Mesenchymal stem cell (in vitro differentiated cells and primary cell): ENCODE measurements at regions not wholly inside any gene's neighbourhood (a gene's known extent, or its start where the extent isn't known, plus 50 kb on each side); places are given as distances from the start of the nearest gene placed in this dataset.
A peak's percentile ranks its signal among the peaks of the same experiment; 100 is the strongest.

Experiments
- DNase-seq: peaks from one replicate; pipeline ENCODE4 v3.0.0-alpha.2; 2013
- H2AFZ ChIP-seq: one replicate; pipeline ENCODE4 v1.6.1; 2013; ENCODE audit warnings: low read depth, mild to moderate bottlenecking, control low read depth, inconsistent platforms, low read length, moderate library complexity
- H2AK5ac ChIP-seq: 2 replicates; pipeline ENCODE4 v1.6.1; 2013; ENCODE audit warnings: low read length, moderate library complexity, mild to moderate bottlenecking, inconsistent platforms; ENCODE audit not compliant: severe bottlenecking
- H2BK120ac ChIP-seq: one replicate; pipeline ENCODE4 v1.6.1; 2013; ENCODE audit warnings: low read depth, mild to moderate bottlenecking, inconsistent platforms, low read length, moderate library complexity
- H2BK12ac ChIP-seq, 2 experiments: one replicate each; pipeline ENCODE4 v1.6.1; 2013; ENCODE audit warnings: inconsistent platforms in 2 of 2, low read length in 2 of 2, mild to moderate bottlenecking in 2 of 2, moderate library complexity in 2 of 2, control low read depth in 1 of 2
- H2BK15ac ChIP-seq: one replicate; pipeline ENCODE4 v1.6.1; 2013; ENCODE audit warnings: mild to moderate bottlenecking, low read depth, inconsistent platforms; ENCODE audit not compliant: poor library complexity, severe bottlenecking
- H2BK5ac ChIP-seq: 2 replicates; pipeline ENCODE4 v1.6.1; 2013; ENCODE audit warnings: low read depth, mild to moderate bottlenecking, low read length, control low read depth, inconsistent platforms; ENCODE audit not compliant: poor library complexity, severe bottlenecking
- H3K14ac ChIP-seq, 2 experiments: one replicate each; pipeline ENCODE4 v1.6.1; 2013; ENCODE audit warnings: inconsistent platforms in 2 of 2, low read length in 2 of 2, control low read depth in 1 of 2, mild to moderate bottlenecking in 1 of 2, moderate library complexity in 1 of 2
- H3K18ac ChIP-seq, 2 experiments: one replicate each; pipeline ENCODE4 v1.6.1; 2013; ENCODE audit warnings: inconsistent platforms in 2 of 2, low read length in 2 of 2, control low read depth in 1 of 2, low read depth in 1 of 2, mild to moderate bottlenecking in 1 of 2
- H3K23ac ChIP-seq, 2 experiments: one replicate each; pipeline ENCODE4 v1.6.1; 2013; ENCODE audit warnings: inconsistent platforms in 2 of 2, low read length in 2 of 2, mild to moderate bottlenecking in 2 of 2, moderate library complexity in 2 of 2, control low read depth in 1 of 2
- H3K27ac ChIP-seq: 2 replicates; pipeline ENCODE4 v1.5.1; 2013; ENCODE audit warnings: mild to moderate bottlenecking, moderate library complexity, low read length, control low read depth, inconsistent platforms; ENCODE audit not compliant: poor library complexity, severe bottlenecking
- H3K27me3 ChIP-seq, 2 experiments: 2 replicates each; pipeline versions ENCODE4 v1.6.1 to v1.7.0; 2013; ENCODE audit warnings: low read length in 2 of 2, mild to moderate bottlenecking in 2 of 2, moderate library complexity in 2 of 2, control low read depth in 1 of 2, inconsistent platforms in 1 of 2; ENCODE audit not compliant: control insufficient read depth in 1 of 2, insufficient read depth in 1 of 2
- H3K36me3 ChIP-seq, 2 experiments: 2 replicates each; pipeline versions ENCODE4 v1.6.1 to v1.7.0; 2013; ENCODE audit warnings: low read length in 2 of 2, control low read depth in 1 of 2, inconsistent platforms in 1 of 2, low read depth in 1 of 2, mild to moderate bottlenecking in 1 of 2; ENCODE audit not compliant: insufficient read depth in 2 of 2, control insufficient read depth in 1 of 2
- H3K4ac ChIP-seq, 2 experiments: one replicate each; pipeline ENCODE4 v1.6.1; 2013; ENCODE audit warnings: inconsistent platforms in 2 of 2, low read length in 2 of 2, mild to moderate bottlenecking in 2 of 2, moderate library complexity in 2 of 2, control low read depth in 1 of 2, low read depth in 1 of 2
- H3K4me1 ChIP-seq: 2 replicates; pipeline ENCODE4 v1.6.1; 2013; ENCODE audit warnings: low read depth, low read length, control low read depth; ENCODE audit not compliant: control insufficient read depth, insufficient read depth
- H3K4me2 ChIP-seq: 2 replicates; pipeline ENCODE4 v1.6.1; 2013; ENCODE audit warnings: low read length, mild to moderate bottlenecking, inconsistent platforms; ENCODE audit not compliant: poor library complexity, severe bottlenecking
- H3K4me3 ChIP-seq, 2 experiments: 2 replicates each; pipeline versions ENCODE4 v1.5.1 to v1.7.0; 2013; ENCODE audit warnings: low read length in 2 of 2, mild to moderate bottlenecking in 2 of 2, control low read depth in 1 of 2, low read depth in 1 of 2; ENCODE audit not compliant: insufficient read depth in 1 of 2
- H3K79me1 ChIP-seq: replicated peaks from 2 replicates; pipeline ENCODE4 v1.6.1; 2013; ENCODE audit warnings: mild to moderate bottlenecking, control low read depth, low read length, inconsistent platforms; ENCODE audit not compliant: poor library complexity, severe bottlenecking
- H3K9ac ChIP-seq: 2 replicates; pipeline ENCODE4 v1.7.0; 2013; ENCODE audit warnings: mild to moderate bottlenecking, low read length, moderate library complexity
- H3K9me3 ChIP-seq: 2 replicates; pipeline ENCODE4 v1.7.0; 2013; ENCODE audit warnings: mild to moderate bottlenecking, low read length; ENCODE audit not compliant: control insufficient read depth
- H4K8ac ChIP-seq: one replicate; pipeline ENCODE4 v1.6.1; 2013; ENCODE audit warnings: inconsistent platforms, mild to moderate bottlenecking, low read length, moderate library complexity
- H4K91ac ChIP-seq: one replicate; pipeline ENCODE4 v1.6.1; 2013; ENCODE audit warnings: mild to moderate bottlenecking, low read length, inconsistent platforms
- WGBS: methylation state at CpG from one replicate; pipeline ENCODE4 v1.1.7; 2013; ENCODE audit warnings: mixed read lengths; 5-methylcytosine and 5-hydroxymethylcytosine counted together

- 78% methylated on average over 3 of the region's 3 CpGs for WGBS
- H3K4ac ChIP-seq: no peak overlapping the region
Measured at GRCh38 chr4:38452542-38452941, 211.5 kb upstream of the KLF3 start.

DNA sequence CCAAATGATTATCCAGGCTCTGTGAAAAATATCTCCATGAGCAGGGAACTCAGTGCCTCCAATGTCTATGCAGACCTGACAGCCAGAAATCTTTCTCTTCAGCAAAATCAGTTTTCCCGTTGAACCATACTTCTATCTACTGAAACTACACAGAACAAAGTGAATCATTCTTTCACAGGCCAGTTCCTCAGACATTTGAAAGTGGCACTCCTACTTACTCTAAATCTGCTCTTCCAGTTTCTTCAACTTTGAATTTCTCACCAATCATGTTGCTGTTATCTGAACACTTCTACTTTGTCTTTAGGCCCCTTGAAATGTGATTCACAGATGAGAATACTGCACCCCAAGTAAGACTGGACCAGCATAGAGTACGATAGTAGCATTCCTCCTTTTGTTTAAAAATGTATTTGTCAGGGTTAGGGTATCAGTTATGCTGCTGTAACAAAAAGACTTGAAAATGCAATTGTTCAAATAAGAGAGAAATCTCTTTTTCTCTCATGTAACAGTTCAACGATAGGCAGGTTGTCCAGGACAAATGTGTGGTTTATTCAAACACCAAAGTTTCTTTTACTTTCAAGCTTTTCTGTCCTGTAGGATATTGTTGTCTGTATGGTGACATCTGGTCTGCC is 210.6 kb upstream of the KLF3 start:
- Histone ChIP-seq H3K4me3 (no peak overlapping the region), H2AK5ac (no peak overlapping the region), H3K4ac (no peak overlapping the region), H3K36me3 (no peaks in the 10 kb centered on the region), H2AFZ (no peak overlapping the region), H2BK12ac (no peak overlapping the region), H3K9ac (no peak overlapping the region), H3K79me1 (no peaks in the 10 kb centered on the region), H3K9me3 (no peaks in the 10 kb centered on the region), H3K23ac (no peak overlapping the region), H2BK120ac (no peak overlapping the region), H3K27ac (no peak overlapping the region), H3K18ac (no peak overlapping the region), H2BK15ac (no peak overlapping the region), H3K27me3 (peaks cover 0 to 20% of the 10 kb centered on the region in 2 experiments), H3K14ac (no peak overlapping the region), H4K8ac (no peak overlapping the region), H4K91ac (no peak overlapping the region), H2BK5ac (peak overlapping the region; percentile 44), H3K4me2 (no peak overlapping the region), H3K4me1 (peaks cover 2% of the 10 kb centered on the region)
- no peak for DNase-seq
- WGBS: 93% methylated on average over 2 of the region's 3 CpGs

More at GRCh38 chr4:38452542-38452941, 211.5 kb upstream of the KLF3 start:
- Histone ChIP-seq H3K27me3 (peaks cover 0 to 20% of the 10 kb centered on the region in 2 experiments), H2BK12ac (no peak overlapping the region), H2AK5ac (no peak overlapping the region), H2AFZ (no peak overlapping the region), H2BK120ac (no peak overlapping the region), H3K4me2 (no peak overlapping the region), H2BK15ac (no peak overlapping the region), H3K9ac (no peak overlapping the region), H3K79me1 (no peaks in the 10 kb centered on the region), H4K91ac (no peak overlapping the region), H3K36me3 (no peaks in the 10 kb centered on the region), H3K4me3 (no peak overlapping the region), H3K14ac (no peak overlapping the region), H3K23ac (no peak overlapping the region), H3K9me3 (no peaks in the 10 kb centered on the region), H3K4me1 (peaks cover 2% of the 10 kb centered on the region), H4K8ac (no peak overlapping the region), H2BK5ac (no peak overlapping the region), H3K18ac (no peak overlapping the region), H3K27ac (no peak overlapping the region)
- DNase-seq: no peak

- Histone ChIP-seq H2BK12ac (no peak overlapping the region), H3K27ac (no peak overlapping the region), H2AK5ac (no peak overlapping the region), H3K4me2 (no peak overlapping the region), H4K91ac (no peak overlapping the region), H2AFZ (no peak overlapping the region), H3K4me1 (peaks cover 2% of the 10 kb centered on the region), H3K23ac (no peak overlapping the region), H3K14ac (no peak overlapping the region), H2BK120ac (no peak overlapping the region), H3K4me3 (no peak overlapping the region), H3K9ac (no peak overlapping the region), H4K8ac (no peak overlapping the region), H3K4ac (no peak overlapping the region), H2BK5ac (no peak overlapping the region), H3K79me1 (no peaks in the 10 kb centered on the region), H2BK15ac (no peak overlapping the region), H3K27me3 (peaks cover 0 to 20% of the 10 kb centered on the region in 2 experiments), H3K9me3 (no peaks in the 10 kb centered on the region), H3K36me3 (no peaks in the 10 kb centered on the region), H3K18ac (no peak overlapping the region)
- no peak for DNase-seq
- 79% methylated on average over 3 of the region's 3 CpGs for WGBS
Measured at GRCh38 chr4:38454284-38454683, 209.7 kb upstream of the KLF3 start.

GRCh38 chr4:38455092-38455862 is 208.7 kb upstream of the KLF3 start:
- no peak overlapping the region for H3K14ac ChIP-seq
- peaks cover 0 to 20% of the 10 kb centered on the region in 2 experiments for H3K27me3 ChIP-seq
- no peaks in the 10 kb centered on the region for H3K36me3 ChIP-seq
- H3K4ac ChIP-seq: no peak overlapping the region
- no peak overlapping the region for H2BK12ac ChIP-seq
- H3K9ac ChIP-seq: no peak overlapping the region
- H4K91ac ChIP-seq: no peak overlapping the region
- H2AK5ac ChIP-seq: no peak overlapping the region
- H3K9me3 ChIP-seq: no peaks in the 10 kb centered on the region
- no peak overlapping the region for H3K4me3 ChIP-seq
- H3K18ac ChIP-seq: no peak overlapping the region
- H3K79me1 ChIP-seq: no peaks in the 10 kb centered on the region
- H3K23ac ChIP-seq: no peak overlapping the region
- WGBS: 82% methylated on average over 5 of the region's 7 CpGs
- no peak overlapping the region for H3K27ac ChIP-seq
- DNase-seq: no peak
- no peak overlapping the region for H2AFZ ChIP-seq
- no peak overlapping the region for H4K8ac ChIP-seq
- H3K4me2 ChIP-seq: no peak overlapping the region
- no peak overlapping the region for H2BK5ac ChIP-seq
- H2BK15ac ChIP-seq: no peak overlapping the region
- H3K4me1 ChIP-seq: no peaks in the 10 kb centered on the region
- H2BK120ac ChIP-seq: no peak overlapping the region
